Ishikawa (cell line): ENCODE measurements at regions not wholly inside any gene's neighbourhood (a gene's known extent, or its start where the extent isn't known, plus 50 kb on each side); places are given as distances from the start of the nearest gene placed in this dataset.

Experiments
- CEBPB ChIP-seq: IDR thresholded peaks from 2 replicates; pipeline ENCODE4 v1.6.1; 2012
- REST ChIP-seq: IDR thresholded peaks from 2 replicates; pipeline ENCODE4 v1.6.1; 2012; ENCODE audit warnings: low read depth, mild to moderate bottlenecking

- TF ChIP-seq CEBPB, result 0 out of 2 replicates have a peak, but pooled peaks have one; percentile 43
- TF ChIP-seq REST, result no peak
Observed at GRCh38 chr10:124145109-124145870, 51.9 kb upstream of the CHST15 start.
